Gastroesophageal sphincter (tissue), 3 donors: ENCODE measurements at regions not wholly inside any gene's neighbourhood (a gene's known extent, or its start where the extent isn't known, plus 50 kb on each side); places are given as distances from the start of the nearest gene placed in this dataset.

Experiments
- EP300 ChIP-seq: sonication (generic); formaldehyde crosslinking; IDR thresholded peaks from one replicate; pipeline ENCODE4 v1.6.1; 2017; ENCODE audit warnings: antibody characterized with exemption, mild to moderate bottlenecking
- POLR2A ChIP-seq, 2 donors: fragments of 450-650 bp; IDR thresholded peaks; one replicate each; pipeline ENCODE4 v1.6.1; 2017; ENCODE audit warnings: antibody characterized with exemption in 2 of 2, mild to moderate bottlenecking in 2 of 2, moderate library complexity in 1 of 2
- POLR2AphosphoS5 ChIP-seq: sonication (generic); formaldehyde crosslinking; IDR thresholded peaks from one replicate; pipeline ENCODE4 v1.6.1; 2017; ENCODE audit warnings: antibody characterized with exemption
- TF ChIP-seq, protein P1 (sequence below), 4 experiments: fragments of 200-600 bp in 2 of 4; fragments of 450-650 bp in 2 of 4; sonication (generic) in 1 of 4; IDR thresholded peaks; one replicate each; pipeline ENCODE4 v1.5.1; 2017 to 2019; ENCODE audit warnings: antibody characterized with exemption in 4 of 4, mild to moderate bottlenecking in 2 of 4, moderate library complexity in 2 of 4

DNA sequence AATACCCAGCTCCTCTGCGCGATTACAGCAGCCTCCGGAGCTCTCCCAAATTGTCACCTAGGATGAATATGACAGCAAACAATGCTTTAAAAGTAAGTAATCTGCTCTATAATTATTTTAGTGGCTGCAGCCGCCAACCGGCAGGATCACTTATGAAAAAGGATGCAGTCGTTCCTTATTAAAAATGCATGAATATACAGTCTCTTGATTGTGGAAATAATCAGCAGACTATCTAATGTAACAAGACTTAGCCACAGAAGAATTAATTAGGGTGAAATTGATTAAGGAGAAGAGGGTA, 50.6 kb upstream of the CALM2 start:
- TF ChIP-seq, protein P1, sequence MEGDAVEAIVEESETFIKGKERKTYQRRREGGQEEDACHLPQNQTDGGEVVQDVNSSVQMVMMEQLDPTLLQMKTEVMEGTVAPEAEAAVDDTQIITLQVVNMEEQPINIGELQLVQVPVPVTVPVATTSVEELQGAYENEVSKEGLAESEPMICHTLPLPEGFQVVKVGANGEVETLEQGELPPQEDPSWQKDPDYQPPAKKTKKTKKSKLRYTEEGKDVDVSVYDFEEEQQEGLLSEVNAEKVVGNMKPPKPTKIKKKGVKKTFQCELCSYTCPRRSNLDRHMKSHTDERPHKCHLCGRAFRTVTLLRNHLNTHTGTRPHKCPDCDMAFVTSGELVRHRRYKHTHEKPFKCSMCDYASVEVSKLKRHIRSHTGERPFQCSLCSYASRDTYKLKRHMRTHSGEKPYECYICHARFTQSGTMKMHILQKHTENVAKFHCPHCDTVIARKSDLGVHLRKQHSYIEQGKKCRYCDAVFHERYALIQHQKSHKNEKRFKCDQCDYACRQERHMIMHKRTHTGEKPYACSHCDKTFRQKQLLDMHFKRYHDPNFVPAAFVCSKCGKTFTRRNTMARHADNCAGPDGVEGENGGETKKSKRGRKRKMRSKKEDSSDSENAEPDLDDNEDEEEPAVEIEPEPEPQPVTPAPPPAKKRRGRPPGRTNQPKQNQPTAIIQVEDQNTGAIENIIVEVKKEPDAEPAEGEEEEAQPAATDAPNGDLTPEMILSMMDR (IDR thresholded peaks at IDR 0.05) = no peak
- TF ChIP-seq POLR2AphosphoS5 (no peak), POLR2A (IDR thresholded peaks at IDR 0.05) (no peak), EP300 (no peak)
